Left cardiac atrium (tissue), 4 donors: ENCODE measurements at regions not wholly inside any gene's neighbourhood (a gene's known extent, or its start where the extent isn't known, plus 50 kb on each side); places are given as distances from the start of the nearest gene placed in this dataset.
"Not testable (repeated sequence)": the region's sequence is repeated elsewhere in the genome, so short reads cannot be mapped to it uniquely, and the experiment has no call there.

Source experiments
- ATAC-seq, 2 donors: fragments of 200-7000 bp; cut with Tn5 transposase; one replicate each; pipeline ENCODE4 v1.9.1; 2020; ENCODE audit warnings: mild to moderate bottlenecking in 2 of 2, moderate library complexity in 2 of 2
- DNase-seq: peaks from one replicate; pipeline ENCODE4 v3.0.0-alpha.2; 2020
- intact Hi-C, 2 donors: fragments of 100-400 bp; cut with DNase I; formaldehyde crosslinking; loops; one replicate each; pipeline versions ENCODE4 v1.14.1 to v1.15.1; 2022 to 2023
- donor health status: DM: no; HTN: yes; CAD: no.
- donor health status: DM: no; HTN: yes; CAD: no; lungs with severe emphysema.
- donor health status: DM: yes; HTN: yes; CAD: no.
- donor health status: Dilated cardiomyopathy.

GRCh38 chr11:87892291-87892690 lies 283.0 kb downstream of the RAB38 start:
- intact Hi-C loops = no loop called here
- ATAC-seq = no peak
- no peak for DNase-seq

- no peak for DNase-seq
- no peak for ATAC-seq
- intact Hi-C loops = no loop called here
These were observed 286.1 kb downstream of the RAB38 start for GRCh38 chr11:87889126-87889525.

DNA sequence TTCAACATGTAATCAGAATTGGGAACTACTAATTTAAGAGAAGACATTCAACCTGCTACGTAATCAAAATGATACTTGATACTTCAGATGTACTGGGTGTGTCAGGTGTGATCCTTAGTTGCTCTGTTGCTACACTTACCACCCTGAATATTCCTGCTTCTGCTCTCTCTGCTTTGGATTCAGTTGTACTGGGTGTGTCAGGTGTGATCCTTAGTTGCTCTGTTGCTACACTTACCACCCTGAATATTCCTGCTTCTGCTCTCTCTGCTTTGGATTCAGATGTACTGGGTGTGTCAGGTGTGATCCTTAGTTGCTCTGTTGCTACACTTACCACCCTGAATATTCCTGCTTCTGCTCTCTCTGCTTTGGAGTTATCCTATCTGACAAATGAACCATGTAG lies 290.2 kb downstream of the RAB38 start:
- DNase-seq, ATAC-seq, intact Hi-C loops: not testable (repeated sequence)

DNA sequence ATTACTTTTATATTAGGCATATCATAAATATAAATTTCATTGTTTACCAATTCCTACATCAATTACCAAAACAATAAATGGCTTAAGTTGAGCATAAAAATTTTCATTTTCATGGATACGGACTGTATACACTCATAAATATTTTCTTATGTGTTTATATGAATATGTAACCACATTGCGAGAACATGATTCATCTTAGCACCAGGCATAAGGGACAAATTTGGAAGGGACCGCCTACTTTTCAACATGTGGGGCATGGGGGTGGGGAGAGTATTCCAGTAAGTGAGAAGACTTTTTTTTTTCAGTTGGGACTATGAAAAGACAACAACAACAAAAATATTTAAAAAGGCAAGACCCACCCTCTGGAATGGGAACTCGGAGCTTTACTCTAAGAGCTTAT lies 296.1 kb downstream of the RAB38 start:
- DNase-seq (no peak), ATAC-seq (no peak)
- intact Hi-C loops = no loop called here

DNA sequence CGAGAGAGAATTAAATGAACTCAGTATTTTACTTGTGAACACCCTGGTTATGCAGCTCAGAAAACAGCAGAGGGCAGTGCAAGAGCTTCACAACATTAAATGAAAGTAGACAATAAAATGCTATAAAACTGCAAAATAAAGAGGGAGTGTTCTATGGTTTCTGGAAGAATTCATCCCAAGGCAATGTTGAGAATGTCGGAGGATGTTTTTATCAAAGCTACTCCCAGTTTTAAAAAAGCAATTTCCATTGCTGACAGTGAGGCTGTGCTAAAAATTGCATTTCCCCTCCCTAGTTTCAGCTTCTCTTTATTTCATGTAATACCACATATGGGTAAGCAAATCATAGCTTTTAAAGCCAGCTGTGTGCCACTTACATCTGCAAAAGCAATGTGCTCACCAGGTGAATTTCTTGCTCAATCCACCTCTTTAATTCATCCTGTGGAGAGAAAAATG lies 296.8 kb downstream of the RAB38 start:
- intact Hi-C loops = no loop called here
- ATAC-seq (no peak), DNase-seq (no peak)

- intact Hi-C loops = no loop called here
- ATAC-seq = no peak
- DNase-seq = no peak
These were observed 304.2 kb downstream of the RAB38 start for GRCh38 chr11:87871056-87871455.

- DNase-seq (no peak), ATAC-seq (no peak)
- intact Hi-C loops = no loop called here
These were observed 305.2 kb downstream of the RAB38 start for GRCh38 chr11:87870086-87870485.

DNA sequence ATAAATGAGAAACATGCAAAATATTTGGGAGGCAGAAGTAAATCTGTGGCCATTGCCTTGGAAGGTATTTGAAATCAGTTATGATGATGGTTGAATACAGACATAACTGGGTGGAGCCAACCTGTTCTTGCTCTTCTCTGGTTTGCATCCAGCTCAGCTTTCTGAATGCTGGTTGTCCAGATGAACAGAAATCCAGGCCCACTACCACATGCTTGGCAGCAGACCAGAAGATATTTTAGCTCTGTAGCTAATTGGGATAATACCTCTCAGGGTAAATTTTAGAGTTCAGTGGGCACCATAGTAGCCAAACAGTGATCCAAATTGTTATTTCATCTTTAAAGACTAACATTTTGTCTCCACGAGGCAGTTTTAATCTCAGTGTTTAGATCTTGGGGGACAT lies 308.3 kb downstream of the RAB38 start:
- ATAC-seq = no peak
- DNase-seq = no peak
- intact Hi-C loops = no loop called here

- intact Hi-C loops = no loop called here
- DNase-seq (no peak), ATAC-seq (no peak)
These were observed 314.2 kb downstream of the RAB38 start for GRCh38 chr11:87861030-87861429.

DNA sequence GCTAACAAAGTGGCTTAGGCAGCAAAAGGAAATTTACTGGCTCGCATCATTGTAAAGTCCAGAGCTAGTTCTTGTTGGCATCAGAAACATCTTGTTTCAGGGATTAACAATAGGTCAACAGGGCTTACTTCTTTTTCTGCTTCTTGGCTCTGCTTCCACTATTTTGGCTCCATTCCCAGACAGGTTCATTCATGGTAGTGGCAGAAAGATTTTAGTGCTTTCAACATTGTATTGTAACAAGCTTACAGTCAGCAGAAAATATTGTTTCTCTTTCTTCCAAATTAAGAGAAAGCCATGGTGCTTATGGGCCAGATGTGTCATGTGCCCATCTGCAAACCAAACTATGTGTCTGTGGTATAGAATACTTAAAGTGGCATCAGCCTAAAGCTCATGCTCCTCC lies 315.6 kb downstream of the RAB38 start:
- intact Hi-C loops = no loop called here
- DNase-seq = no peak
- ATAC-seq = no peak

DNA sequence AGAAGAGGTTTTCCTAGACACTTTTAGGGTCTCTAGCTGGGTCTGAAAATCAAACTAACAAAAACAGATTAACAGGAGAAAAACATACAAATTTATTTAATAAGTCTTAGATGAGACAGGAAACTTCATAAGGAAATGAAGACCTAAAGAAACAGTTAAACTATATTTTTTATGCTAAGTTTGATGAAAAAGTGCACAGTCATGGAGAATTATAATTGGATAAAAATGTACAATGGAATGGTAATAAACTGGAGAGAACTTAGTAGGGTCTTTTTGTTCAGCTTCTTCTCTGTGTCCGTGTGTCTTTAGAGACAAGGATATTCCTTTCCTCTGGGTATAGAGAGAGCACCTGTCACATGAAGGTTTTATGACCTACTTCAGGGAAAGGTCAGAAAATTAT lies 323.4 kb downstream of the RAB38 start:
- intact Hi-C loops = no loop called here
- DNase-seq (no peak), ATAC-seq (no peak)

DNA sequence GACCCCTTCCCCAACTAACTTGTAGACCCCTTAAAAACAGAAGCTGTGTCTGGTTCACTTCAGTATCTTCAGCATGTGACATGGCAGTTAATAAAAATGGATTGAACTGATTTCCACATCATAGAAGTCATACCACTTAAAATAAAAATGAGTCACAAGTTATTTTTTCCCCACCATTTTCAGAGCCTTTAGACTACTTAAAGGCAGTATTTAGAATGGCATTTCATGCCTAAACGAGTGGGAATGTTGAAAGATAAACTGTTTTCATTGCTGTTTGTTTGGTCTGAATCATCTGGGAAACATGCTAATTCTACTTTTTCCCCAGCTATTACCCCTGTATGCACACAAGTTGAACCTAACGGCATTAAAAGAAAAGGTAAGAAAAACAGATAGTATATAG lies 324.0 kb downstream of the RAB38 start:
- ATAC-seq (no peak), DNase-seq (no peak)
- intact Hi-C loops = no loop called here

DNA sequence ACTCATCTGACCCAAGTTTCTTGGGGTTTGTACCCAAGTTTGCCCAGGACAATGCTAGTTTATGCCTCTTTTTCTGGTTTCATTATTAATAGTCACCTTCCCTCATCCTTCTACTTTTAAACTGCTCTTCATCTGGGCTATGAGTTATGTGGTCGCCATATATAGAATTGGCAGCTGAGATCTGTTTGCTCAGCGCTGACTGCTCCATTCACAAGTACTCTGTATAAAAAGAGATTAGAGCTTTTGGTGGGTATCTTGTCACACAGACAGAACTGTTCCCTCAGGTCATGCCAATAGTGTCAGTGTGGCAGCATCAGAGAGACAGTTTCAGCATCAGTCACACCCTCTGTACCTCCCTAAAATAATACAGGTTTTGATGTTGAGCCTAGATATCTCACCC lies 326.0 kb downstream of the RAB38 start:
- DNase-seq (no peak), ATAC-seq (peak in 1 of 2 donors; percentile 53)
- intact Hi-C loops = no loop called here

- DNase-seq = no peak
- intact Hi-C loops = no loop called here
- no peak for ATAC-seq
These were observed 334.5 kb downstream of the RAB38 start for GRCh38 chr11:87840786-87841185.

- no peak for DNase-seq
- intact Hi-C loops = no loop called here
- ATAC-seq = no peak
These were observed 343.0 kb downstream of the RAB38 start for GRCh38 chr11:87832211-87832610.

DNA sequence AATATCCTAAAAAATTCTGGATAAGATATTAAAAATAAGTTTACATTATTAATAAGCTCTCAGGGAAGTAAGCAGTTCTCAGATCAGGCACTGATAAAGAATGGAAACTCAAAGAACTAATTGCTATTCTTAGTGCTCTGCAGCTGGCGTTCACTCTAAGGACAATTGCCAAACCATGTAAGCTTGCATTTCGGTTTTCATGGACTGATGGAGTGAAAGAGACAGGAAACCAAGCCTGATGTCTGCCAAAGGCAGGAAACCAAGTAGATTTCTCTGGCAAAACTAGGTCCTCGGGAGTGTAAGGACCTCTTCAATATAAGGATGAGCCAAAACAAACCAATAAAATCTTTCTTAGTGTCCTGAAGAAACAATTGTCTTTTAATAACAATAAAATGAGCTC lies 355.2 kb downstream of the RAB38 start:
- intact Hi-C loops = no loop called here

DNA sequence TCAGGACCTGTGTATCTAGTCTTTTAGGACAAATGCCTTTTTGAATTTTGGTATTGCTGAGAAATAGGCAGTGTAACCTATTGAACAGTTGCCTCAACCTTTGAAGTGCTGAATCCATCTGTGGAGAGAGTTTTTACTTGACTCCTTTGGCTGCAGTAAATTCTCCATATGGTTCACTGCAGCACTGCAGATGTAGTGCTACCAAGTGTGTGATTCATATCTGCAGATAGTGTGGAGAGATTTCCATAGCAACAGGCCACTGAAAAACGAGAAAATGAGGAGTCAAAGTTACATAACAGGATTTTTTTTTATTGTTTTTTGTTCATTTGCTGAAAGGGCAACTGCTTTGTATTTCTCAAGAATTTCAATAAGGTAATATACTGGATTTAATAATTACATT lies 356.1 kb downstream of the RAB38 start:
- intact Hi-C loops = no loop called here
- ATAC-seq = no peak
- no peak for DNase-seq

More for the DNA sequence above, 355.2 kb downstream of the RAB38 start:
- no peak for DNase-seq
- no peak for ATAC-seq

DNA sequence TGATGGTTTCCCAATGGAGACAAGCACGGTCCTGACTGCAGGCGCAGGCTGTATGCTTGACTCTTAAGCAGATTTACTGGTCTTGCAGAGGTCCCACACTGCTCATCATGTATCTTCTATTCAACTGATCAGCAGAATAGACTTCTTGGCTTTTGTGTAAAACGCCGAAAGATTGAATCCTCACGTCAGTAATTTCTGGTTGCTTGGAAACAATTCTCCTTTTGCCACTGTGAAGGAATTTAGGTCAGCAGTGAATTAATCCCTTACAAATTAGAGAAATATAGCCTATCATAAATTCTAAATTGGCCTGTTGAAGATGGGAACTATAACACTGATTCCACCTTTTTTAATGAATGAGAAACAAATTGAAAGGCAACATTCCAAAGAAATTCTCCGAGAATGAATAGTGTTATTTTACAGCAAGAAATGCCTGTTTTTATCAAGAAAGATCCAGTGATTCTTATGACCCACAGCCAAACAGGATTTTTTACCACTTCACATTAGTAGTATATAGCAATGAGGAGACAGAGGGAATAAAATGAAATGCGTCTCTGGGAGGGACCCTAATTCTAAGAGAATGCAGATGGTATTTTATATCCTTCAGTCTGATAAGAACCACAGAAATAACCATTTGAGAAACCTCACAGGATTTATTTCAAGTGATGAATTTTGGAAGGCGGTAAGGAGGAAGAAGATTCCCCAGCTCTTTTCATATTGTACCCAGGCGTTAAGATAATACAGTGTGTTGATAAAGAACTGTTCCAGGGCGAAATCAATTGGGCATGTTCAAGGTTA lies 362.5 kb downstream of the RAB38 start:
- intact Hi-C loops = no loop called here
- no peak for DNase-seq
- no peak for ATAC-seq

DNA sequence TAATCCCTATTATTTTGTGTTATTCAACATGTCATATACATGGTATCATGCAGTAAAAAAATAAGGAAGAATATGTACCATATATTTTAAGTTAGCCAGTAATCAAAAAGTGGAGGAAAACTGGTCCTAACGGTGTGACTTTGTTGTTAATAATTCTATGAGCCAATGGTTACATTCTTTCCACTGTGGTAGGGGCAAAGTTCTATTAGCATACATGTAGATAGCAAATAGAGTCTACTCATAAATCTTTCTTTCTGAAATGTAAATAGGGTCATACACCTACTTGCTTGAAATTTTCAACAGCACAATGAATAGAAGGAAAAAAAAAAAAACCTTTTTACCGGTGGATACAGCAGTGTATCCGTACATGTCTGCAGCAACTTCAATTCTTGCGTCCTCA lies 364.8 kb downstream of the RAB38 start:
- DNase-seq = no peak
- no peak for ATAC-seq
- intact Hi-C loops = no loop called here

DNA sequence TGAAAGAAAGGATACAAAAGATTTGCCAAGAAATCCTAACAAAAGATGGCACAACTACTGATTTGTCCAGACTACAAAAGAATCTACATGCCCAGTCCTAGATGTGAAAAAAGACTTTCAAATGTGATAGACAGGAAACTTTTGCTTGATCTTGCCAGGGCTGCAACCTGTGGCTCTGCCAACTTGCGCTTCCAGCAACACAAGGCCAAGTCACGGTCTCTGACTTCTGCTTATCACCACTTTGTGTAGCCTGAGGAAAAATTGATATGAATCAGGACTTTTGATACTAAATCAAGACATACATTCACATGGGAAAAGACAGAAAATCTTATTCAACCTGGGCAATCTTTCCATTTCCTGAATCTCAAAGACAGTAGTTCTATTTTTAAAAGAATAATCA lies 366.0 kb downstream of the RAB38 start:
- DNase-seq = no peak
- ATAC-seq = no peak
- intact Hi-C loops = no loop called here

- ATAC-seq = no peak
- intact Hi-C loops = no loop called here
These were observed 371.1 kb downstream of the RAB38 start for GRCh38 chr11:87804176-87804575.

DNA sequence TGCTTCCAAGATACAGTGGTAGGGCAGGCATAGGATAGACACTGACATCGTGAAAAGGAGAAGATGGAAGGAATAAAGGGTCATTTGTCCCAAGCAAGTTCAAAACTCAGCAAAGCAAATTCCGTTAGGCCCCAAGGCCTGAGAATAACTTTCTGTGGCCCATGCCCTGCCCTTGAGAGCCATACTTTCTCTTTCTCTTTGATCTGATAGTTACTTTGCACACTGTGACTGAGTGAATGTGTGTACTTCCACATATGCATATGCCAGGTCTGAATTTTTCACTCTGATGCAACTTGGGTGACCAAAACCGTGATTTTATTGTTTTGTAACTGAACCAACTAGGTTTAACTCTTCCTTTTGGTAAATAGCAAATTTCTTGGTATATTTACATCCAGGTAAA lies 371.5 kb downstream of the RAB38 start:
- DNase-seq (no peak), ATAC-seq (no peak)
- intact Hi-C loops = no loop called here

More at GRCh38 chr11:87804176-87804575, 371.1 kb downstream of the RAB38 start:
- DNase-seq = no peak
